Duodenal mucosa (tissue), 2 donors: ENCODE measurements at regions not wholly inside any gene's neighbourhood (a gene's known extent, or its start where the extent isn't known, plus 50 kb on each side); places are given as distances from the start of the nearest gene placed in this dataset.
"Not testable (repeated sequence)": the region's sequence is repeated elsewhere in the genome, so short reads cannot be mapped to it uniquely, and the experiment has no call there.

Experiments used
- H3K27ac ChIP-seq: one replicate; pipeline ENCODE4 v1.7.0; 2013; ENCODE audit warnings: low read depth, low read length
- H3K27me3 ChIP-seq, 2 donors: one replicate each; pipeline ENCODE4 v1.7.0; 2013; ENCODE audit warnings: low read length in 2 of 2, control low read depth in 1 of 2; ENCODE audit not compliant: insufficient read depth in 2 of 2, control insufficient read depth in 1 of 2
- H3K36me3 ChIP-seq, 2 donors: one replicate each; pipeline ENCODE4 v1.7.0; 2013; ENCODE audit warnings: low read length in 2 of 2, control low read depth in 1 of 2; ENCODE audit not compliant: insufficient read depth in 2 of 2, control insufficient read depth in 1 of 2
- H3K4me1 ChIP-seq, 2 donors: one replicate each; pipeline ENCODE4 v1.7.0; 2013; ENCODE audit warnings: low read length in 2 of 2, control low read depth in 1 of 2; ENCODE audit not compliant: insufficient read depth in 2 of 2, control insufficient read depth in 1 of 2
- H3K4me3 ChIP-seq, 2 donors: one replicate each; pipeline ENCODE4 v1.7.0; 2013; ENCODE audit warnings: low read length in 2 of 2, low read depth in 1 of 2
- H3K9ac ChIP-seq, 2 donors: one replicate each; pipeline ENCODE4 v1.7.0; 2013; ENCODE audit warnings: low read length in 2 of 2, low read depth in 1 of 2
- H3K9me3 ChIP-seq, 2 donors: one replicate each; pipeline ENCODE4 v1.7.0; 2013; ENCODE audit warnings: low read length in 2 of 2, control low read depth in 1 of 2; ENCODE audit not compliant: control insufficient read depth in 1 of 2

GRCh38 chr13:97884707-97885468 lies 68.6 kb upstream of the IPO5 start:
- Histone ChIP-seq H3K27ac (no peak overlapping the region), H3K4me1 (no peaks in the 10 kb centered on the region), H3K9ac (no peak overlapping the region), H3K27me3 (no peaks in the 10 kb centered on the region), H3K4me3 (no peak overlapping the region), H3K36me3 (no peaks in the 10 kb centered on the region), H3K9me3 (no peaks in the 10 kb centered on the region)

DNA sequence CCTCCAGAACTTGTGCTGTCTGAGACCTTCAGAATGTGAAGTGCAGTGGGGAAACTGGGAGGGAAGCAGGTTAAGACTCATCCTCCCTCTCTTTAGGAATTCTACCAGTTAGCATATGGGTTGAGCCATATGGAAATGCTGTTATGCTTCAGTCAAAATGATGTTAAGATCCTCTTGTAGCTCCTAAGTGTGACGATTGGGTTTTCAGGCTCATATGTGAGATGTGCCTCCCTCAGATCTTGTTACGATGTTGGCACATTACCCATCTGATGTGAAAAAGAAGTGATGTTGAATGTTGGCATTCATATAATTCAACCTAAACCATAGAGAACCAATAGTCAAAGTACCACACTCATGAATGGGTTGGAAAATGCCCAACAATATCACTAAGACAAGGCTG lies 67.8 kb upstream of the IPO5 start:
- Histone ChIP-seq H3K4me3 (no peak overlapping the region), H3K4me1 (no peaks in the 10 kb centered on the region), H3K9me3 (no peaks in the 10 kb centered on the region), H3K9ac (no peak overlapping the region), H3K27ac (no peak overlapping the region), H3K36me3 (no peaks in the 10 kb centered on the region), H3K27me3 (no peaks in the 10 kb centered on the region)

DNA sequence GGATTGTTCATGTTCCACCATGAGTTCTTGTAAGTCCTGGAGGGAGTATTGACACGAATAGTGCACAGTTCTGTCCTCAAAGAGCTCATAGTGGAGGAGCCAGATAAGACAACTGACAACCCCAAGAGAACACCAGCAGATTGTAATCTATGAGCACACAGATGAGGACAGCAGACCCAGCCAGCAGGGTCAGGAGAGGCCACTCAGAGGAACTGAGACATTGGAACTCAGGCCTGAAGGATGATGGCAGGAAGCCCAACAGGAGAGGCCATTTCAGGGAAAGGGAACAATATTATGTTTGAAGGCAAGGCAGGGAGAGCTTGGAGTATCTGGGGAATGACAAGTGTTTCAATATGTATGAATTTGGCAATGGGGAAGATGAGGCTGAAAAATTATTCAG lies 63.7 kb upstream of the IPO5 start:
- H3K36me3 ChIP-seq = no peaks in the 10 kb centered on the region
- H3K9me3 ChIP-seq = no peaks in the 10 kb centered on the region
- no peaks in the 10 kb centered on the region for H3K27me3 ChIP-seq
- H3K4me3 ChIP-seq = no peak overlapping the region
- H3K27ac ChIP-seq = no peak overlapping the region
- H3K9ac ChIP-seq = no peak overlapping the region
- no peaks in the 10 kb centered on the region for H3K4me1 ChIP-seq

DNA sequence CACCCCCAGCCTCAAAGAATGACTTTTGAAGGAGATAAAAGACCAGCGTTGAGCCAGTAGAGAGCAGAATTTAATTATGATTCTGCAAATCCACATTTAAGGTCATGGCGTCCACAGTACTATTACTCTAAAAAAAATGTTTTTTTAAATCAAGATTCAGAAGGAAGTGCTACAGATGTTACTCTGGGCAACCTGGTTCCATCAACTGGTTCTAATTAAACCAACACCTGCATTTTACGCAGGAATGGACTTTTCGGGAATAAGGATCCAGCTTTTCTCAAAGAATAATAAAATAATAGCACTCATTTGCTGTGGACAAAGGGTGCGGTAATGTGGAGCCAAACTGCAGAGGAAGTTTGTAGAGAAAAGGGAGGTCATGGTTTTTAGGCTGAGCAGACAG lies 62.9 kb upstream of the IPO5 start:
- H3K27me3 ChIP-seq = no peaks in the 10 kb centered on the region
- no peak overlapping the region for H3K4me3 ChIP-seq
- no peaks in the 10 kb centered on the region for H3K4me1 ChIP-seq
- no peaks in the 10 kb centered on the region for H3K36me3 ChIP-seq
- H3K27ac ChIP-seq = no peak overlapping the region
- H3K9ac ChIP-seq = no peak overlapping the region
- H3K9me3 ChIP-seq = no peaks in the 10 kb centered on the region

DNA sequence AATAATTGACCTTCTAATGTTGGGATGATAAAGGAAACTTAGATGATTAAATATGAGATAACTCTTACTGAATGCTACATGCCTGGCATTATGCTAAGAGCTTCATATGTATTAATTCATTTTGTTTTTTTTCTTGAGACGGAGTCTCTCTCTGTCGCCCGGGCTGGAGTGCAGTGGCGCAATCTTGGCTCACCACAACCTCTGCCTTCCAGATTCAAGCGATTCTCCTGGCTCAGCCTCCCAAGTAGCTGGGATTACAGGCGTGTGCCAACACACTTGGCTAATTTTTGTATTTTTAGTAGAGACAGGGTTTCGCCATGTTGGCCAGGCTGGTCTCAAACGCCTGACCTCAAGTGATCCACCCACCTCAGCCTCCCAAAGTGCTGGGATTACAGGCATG lies 61.5 kb upstream of the IPO5 start:
- H3K4me1 ChIP-seq, H3K9me3 ChIP-seq, H3K4me3 ChIP-seq, H3K27me3 ChIP-seq, H3K36me3 ChIP-seq, H3K27ac ChIP-seq, H3K9ac ChIP-seq: not testable (repeated sequence)

- Histone ChIP-seq H3K36me3 (no peaks in the 10 kb centered on the region), H3K27ac (no peak overlapping the region), H3K9me3 (no peaks in the 10 kb centered on the region), H3K4me1 (no peaks in the 10 kb centered on the region), H3K9ac (no peak overlapping the region), H3K4me3 (no peak overlapping the region), H3K27me3 (no peaks in the 10 kb centered on the region)
Observed at GRCh38 chr13:97892717-97893116, 60.8 kb upstream of the IPO5 start.

- Histone ChIP-seq H3K9me3 (no peaks in the 10 kb centered on the region), H3K36me3 (no peaks in the 10 kb centered on the region), H3K27me3 (no peaks in the 10 kb centered on the region), H3K9ac (no peak overlapping the region), H3K4me1 (no peaks in the 10 kb centered on the region), H3K4me3 (no peak overlapping the region), H3K27ac (no peak overlapping the region)
Observed at GRCh38 chr13:97895383-97895782, 58.1 kb upstream of the IPO5 start.

GRCh38 chr13:97896446-97896845 lies 57.0 kb upstream of the IPO5 start:
- H3K4me3 ChIP-seq = no peak overlapping the region
- no peaks in the 10 kb centered on the region for H3K4me1 ChIP-seq
- no peak overlapping the region for H3K9ac ChIP-seq
- H3K27ac ChIP-seq = no peak overlapping the region
- H3K36me3 ChIP-seq = no peaks in the 10 kb centered on the region
- no peaks in the 10 kb centered on the region for H3K9me3 ChIP-seq
- H3K27me3 ChIP-seq = no peaks in the 10 kb centered on the region

GRCh38 chr13:97901716-97902115 lies 51.8 kb upstream of the IPO5 start:
- Histone ChIP-seq H3K9ac (no peak overlapping the region), H3K36me3 (no peaks in the 10 kb centered on the region), H3K4me3 (no peak overlapping the region), H3K27me3 (no peaks in the 10 kb centered on the region), H3K4me1 (no peaks in the 10 kb centered on the region), H3K9me3 (no peaks in the 10 kb centered on the region), H3K27ac (no peak overlapping the region)
